ENCODE measurements at regions not wholly inside any gene's neighbourhood (a gene's known extent, or its start where the extent isn't known, plus 50 kb on each side); places are given as distances from the start of the nearest gene placed in this dataset.
"Not testable (repeated sequence)": the region's sequence is repeated elsewhere in the genome, so short reads cannot be mapped to it uniquely, and the experiment has no call there.

- not testable (repeated sequence) for TF ChIP-seq EP300 (IDR thresholded peaks at IDR 0.05); CTCF (IDR thresholded peaks at IDR 0.05); RAD21 (conservative IDR thresholded peaks at IDR 0.05 in 1 of 2, IDR thresholded peaks at IDR 0.05 in 1 of 2); MYC (IDR thresholded peaks at IDR 0.05; ENCODE audit: borderline replicate concordance, low read length); BCL3 (IDR thresholded peaks at IDR 0.05); ZFP36 (IDR thresholded peaks at IDR 0.05; ENCODE audit: borderline replicate concordance, partially characterized antibody)
- TF ChIP-seq, protein P1, sequence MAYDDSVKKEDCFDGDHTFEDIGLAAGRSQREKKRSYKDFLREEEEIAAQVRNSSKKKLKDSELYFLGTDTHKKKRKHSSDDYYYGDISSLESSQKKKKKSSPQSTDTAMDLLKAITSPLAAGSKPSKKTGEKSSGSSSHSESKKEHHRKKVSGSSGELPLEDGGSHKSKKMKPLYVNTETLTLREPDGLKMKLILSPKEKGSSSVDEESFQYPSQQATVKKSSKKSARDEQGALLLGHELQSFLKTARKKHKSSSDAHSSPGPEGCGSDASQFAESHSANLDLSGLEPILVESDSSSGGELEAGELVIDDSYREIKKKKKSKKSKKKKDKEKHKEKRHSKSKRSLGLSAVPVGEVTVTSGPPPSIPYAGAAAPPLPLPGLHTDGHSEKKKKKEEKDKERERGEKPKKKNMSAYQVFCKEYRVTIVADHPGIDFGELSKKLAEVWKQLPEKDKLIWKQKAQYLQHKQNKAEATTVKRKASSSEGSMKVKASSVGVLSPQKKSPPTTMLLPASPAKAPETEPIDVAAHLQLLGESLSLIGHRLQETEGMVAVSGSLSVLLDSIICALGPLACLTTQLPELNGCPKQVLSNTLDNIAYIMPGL (CRISPR knock-in tag; IDR thresholded peaks at IDR 0.05; ENCODE audit: borderline replicate concordance), result not testable (repeated sequence)
- TF ChIP-seq, protein P2, sequence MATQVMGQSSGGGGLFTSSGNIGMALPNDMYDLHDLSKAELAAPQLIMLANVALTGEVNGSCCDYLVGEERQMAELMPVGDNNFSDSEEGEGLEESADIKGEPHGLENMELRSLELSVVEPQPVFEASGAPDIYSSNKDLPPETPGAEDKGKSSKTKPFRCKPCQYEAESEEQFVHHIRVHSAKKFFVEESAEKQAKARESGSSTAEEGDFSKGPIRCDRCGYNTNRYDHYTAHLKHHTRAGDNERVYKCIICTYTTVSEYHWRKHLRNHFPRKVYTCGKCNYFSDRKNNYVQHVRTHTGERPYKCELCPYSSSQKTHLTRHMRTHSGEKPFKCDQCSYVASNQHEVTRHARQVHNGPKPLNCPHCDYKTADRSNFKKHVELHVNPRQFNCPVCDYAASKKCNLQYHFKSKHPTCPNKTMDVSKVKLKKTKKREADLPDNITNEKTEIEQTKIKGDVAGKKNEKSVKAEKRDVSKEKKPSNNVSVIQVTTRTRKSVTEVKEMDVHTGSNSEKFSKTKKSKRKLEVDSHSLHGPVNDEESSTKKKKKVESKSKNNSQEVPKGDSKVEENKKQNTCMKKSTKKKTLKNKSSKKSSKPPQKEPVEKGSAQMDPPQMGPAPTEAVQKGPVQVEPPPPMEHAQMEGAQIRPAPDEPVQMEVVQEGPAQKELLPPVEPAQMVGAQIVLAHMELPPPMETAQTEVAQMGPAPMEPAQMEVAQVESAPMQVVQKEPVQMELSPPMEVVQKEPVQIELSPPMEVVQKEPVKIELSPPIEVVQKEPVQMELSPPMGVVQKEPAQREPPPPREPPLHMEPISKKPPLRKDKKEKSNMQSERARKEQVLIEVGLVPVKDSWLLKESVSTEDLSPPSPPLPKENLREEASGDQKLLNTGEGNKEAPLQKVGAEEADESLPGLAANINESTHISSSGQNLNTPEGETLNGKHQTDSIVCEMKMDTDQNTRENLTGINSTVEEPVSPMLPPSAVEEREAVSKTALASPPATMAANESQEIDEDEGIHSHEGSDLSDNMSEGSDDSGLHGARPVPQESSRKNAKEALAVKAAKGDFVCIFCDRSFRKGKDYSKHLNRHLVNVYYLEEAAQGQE (IDR thresholded peaks at IDR 0.05), result not testable (repeated sequence)
Measured at GRCh38 chr3:195658381-195659135, 62.2 kb upstream of the MUC20 start.

Data from A549 (cell line).